ENCODE measurements at regions not wholly inside any gene's neighbourhood (a gene's known extent, or its start where the extent isn't known, plus 50 kb on each side); places are given as distances from the start of the nearest gene placed in this dataset.

- TF ChIP-seq, protein P1, sequence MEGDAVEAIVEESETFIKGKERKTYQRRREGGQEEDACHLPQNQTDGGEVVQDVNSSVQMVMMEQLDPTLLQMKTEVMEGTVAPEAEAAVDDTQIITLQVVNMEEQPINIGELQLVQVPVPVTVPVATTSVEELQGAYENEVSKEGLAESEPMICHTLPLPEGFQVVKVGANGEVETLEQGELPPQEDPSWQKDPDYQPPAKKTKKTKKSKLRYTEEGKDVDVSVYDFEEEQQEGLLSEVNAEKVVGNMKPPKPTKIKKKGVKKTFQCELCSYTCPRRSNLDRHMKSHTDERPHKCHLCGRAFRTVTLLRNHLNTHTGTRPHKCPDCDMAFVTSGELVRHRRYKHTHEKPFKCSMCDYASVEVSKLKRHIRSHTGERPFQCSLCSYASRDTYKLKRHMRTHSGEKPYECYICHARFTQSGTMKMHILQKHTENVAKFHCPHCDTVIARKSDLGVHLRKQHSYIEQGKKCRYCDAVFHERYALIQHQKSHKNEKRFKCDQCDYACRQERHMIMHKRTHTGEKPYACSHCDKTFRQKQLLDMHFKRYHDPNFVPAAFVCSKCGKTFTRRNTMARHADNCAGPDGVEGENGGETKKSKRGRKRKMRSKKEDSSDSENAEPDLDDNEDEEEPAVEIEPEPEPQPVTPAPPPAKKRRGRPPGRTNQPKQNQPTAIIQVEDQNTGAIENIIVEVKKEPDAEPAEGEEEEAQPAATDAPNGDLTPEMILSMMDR (IDR thresholded peaks at IDR 0.05) = no peak
- no peak for TF ChIP-seq POLR2A (IDR thresholded peaks at IDR 0.05)
These were observed 73.3 kb upstream of the FHIP2A start for GRCh38 chr10:114748241-114748640.
